ENCODE measurements at regions not wholly inside any gene's neighbourhood (a gene's known extent, or its start where the extent isn't known, plus 50 kb on each side); places are given as distances from the start of the nearest gene placed in this dataset.
A peak's percentile ranks its signal among the peaks of the same experiment; 100 is the strongest.

- WGBS, 2 donors = 92 to 100% methylated on average over 1 of the region's 1 CpG
- DNase-seq = no peak
These were observed 215.5 kb upstream of the RORB start for GRCh38 chr9:74281674-74282073.

GRCh38 chr9:74282526-74283253, 214.4 kb upstream of the RORB start:
- intact Hi-C loops (cut with DNase I) = no loop called here
- Histone ChIP-seq H3K9me3 (no peaks in the 10 kb centered on the region), H3K36me3 (no peaks in the 10 kb centered on the region), H3K4me1 (peaks cover 0 to 5% (median 3%) of the 10 kb centered on the region in 3 donors), H3K27me3 (no peaks in the 10 kb centered on the region), H3K4me3 (no peak overlapping the region), H3K27ac (no peak overlapping the region)
- no peak for TF ChIP-seq CTCF (IDR thresholded peaks at IDR 0.05)
- TF ChIP-seq POLR2A (IDR thresholded peaks at IDR 0.05) = no peak
- 0 to 55% methylated on average over 1 of the region's 1 CpG for WGBS, 2 donors
- no peak for DNase-seq

More at GRCh38 chr9:74281674-74282073, 215.5 kb upstream of the RORB start:
- Histone ChIP-seq H3K9me3 (no peaks in the 10 kb centered on the region), H3K4me1 (peaks cover 0 to 5% (median 3%) of the 10 kb centered on the region in 3 donors), H3K27ac (no peak overlapping the region), H3K27me3 (no peaks in the 10 kb centered on the region), H3K36me3 (no peaks in the 10 kb centered on the region), H3K4me3 (no peak overlapping the region)
- intact Hi-C loops (cut with DNase I) = no loop called here
- TF ChIP-seq CTCF (IDR thresholded peaks at IDR 0.05) (peak in 2 of 6 experiments; percentile 5 to 43), POLR2A (IDR thresholded peaks at IDR 0.05) (no peak)

- intact Hi-C loops (cut with DNase I) = no loop called here
- no peak overlapping the region for H3K4me3 ChIP-seq
- no peak overlapping the region for H3K27ac ChIP-seq
- H3K4me1 ChIP-seq = peaks cover 0 to 5% (median 3%) of the 10 kb centered on the region in 3 donors
- TF ChIP-seq CTCF (IDR thresholded peaks at IDR 0.05) (no peak), POLR2A (IDR thresholded peaks at IDR 0.05) (no peak)
- no peaks in the 10 kb centered on the region for H3K27me3 ChIP-seq
- no peak for DNase-seq
- no peaks in the 10 kb centered on the region for H3K36me3 ChIP-seq
- no peaks in the 10 kb centered on the region for H3K9me3 ChIP-seq
- WGBS, 2 donors = 19 to 22% methylated on average over 11 of the region's 11 CpGs
These were observed 212.3 kb upstream of the RORB start for GRCh38 chr9:74284581-74285450.

- no peaks in the 10 kb centered on the region for H3K27me3 ChIP-seq
- no peak overlapping the region for H3K4me3 ChIP-seq
- H3K4me1 ChIP-seq = no peaks in the 10 kb centered on the region
- no peak for DNase-seq
- WGBS, 2 donors = 68 to 70% methylated on average over 2 of the region's 2 CpGs
- H3K36me3 ChIP-seq = no peaks in the 10 kb centered on the region
- H3K9me3 ChIP-seq = no peaks in the 10 kb centered on the region
- intact Hi-C loops (cut with DNase I) = no loop called here
- H3K27ac ChIP-seq = no peak overlapping the region
- TF ChIP-seq CTCF (IDR thresholded peaks at IDR 0.05) (no peak), POLR2A (IDR thresholded peaks at IDR 0.05) (no peak)
These were observed 203.7 kb upstream of the RORB start for GRCh38 chr9:74293479-74293878.

GRCh38 chr9:74303945-74304344, 193.2 kb upstream of the RORB start:
- no peaks in the 10 kb centered on the region for H3K36me3 ChIP-seq
- WGBS, 2 donors = 64 to 76% methylated on average over 6 of the region's 6 CpGs
- H3K9me3 ChIP-seq = no peaks in the 10 kb centered on the region
- intact Hi-C loops (cut with DNase I) = no loop called here
- TF ChIP-seq CTCF (IDR thresholded peaks at IDR 0.05) = no peak
- no peak for TF ChIP-seq POLR2A (IDR thresholded peaks at IDR 0.05)
- no peak overlapping the region for H3K4me3 ChIP-seq
- no peak for DNase-seq
- no peaks in the 10 kb centered on the region for H3K4me1 ChIP-seq
- H3K27me3 ChIP-seq = no peaks in the 10 kb centered on the region
- H3K27ac ChIP-seq = no peak overlapping the region
